ENCODE measurements at regions not wholly inside any gene's neighbourhood (a gene's known extent, or its start where the extent isn't known, plus 50 kb on each side); places are given as distances from the start of the nearest gene placed in this dataset.

DNA sequence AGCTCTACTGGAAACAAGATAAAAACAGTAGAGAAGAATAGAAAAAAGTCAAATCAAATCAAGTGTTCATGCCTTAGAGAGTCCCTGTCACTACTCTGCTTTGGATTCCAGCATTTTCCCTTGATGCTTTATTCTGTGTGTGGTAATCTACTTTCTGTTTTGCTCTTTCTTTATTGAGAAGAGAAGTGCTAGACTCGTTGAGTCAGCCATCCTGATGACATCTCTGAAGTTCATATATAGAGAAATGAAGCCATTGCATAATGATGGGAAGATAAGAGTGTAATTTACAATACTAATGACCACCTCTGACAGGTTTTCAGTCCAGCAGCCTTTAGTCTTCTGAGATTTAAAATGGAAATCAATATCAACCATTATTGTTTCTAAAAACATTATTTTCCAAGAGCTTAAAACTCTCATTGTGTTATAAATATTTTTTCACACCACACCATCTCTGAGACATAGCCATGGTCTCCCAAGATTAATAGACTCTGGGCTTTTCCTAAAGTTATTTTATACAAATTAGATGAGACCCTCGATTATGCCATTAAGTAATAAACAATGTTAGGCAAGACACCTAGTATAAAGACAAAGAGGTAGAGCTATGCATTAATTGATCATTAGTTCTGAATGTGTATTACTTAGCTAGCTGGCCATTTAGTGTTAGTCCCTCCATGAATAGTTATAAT is 679.0 kb upstream of the ACVR2A start:
- intact Hi-C loops (cut with micrococcal nuclease): no loop called here
- H3K4me1 ChIP-seq (ENCODE audit: control insufficient read depth in 1 of 2, insufficient read depth in 2 of 2, low read length in 2 of 2): no peaks in the 10 kb centered on the region
- no peaks in the 10 kb centered on the region for H3K79me2 ChIP-seq (ENCODE audit: insufficient read depth, low read length)
- H4K20me1 ChIP-seq (ENCODE audit: insufficient read depth): no peaks in the 10 kb centered on the region
- ChIA-PET CTCF (no interaction called here), POLR2A (no interaction called here), RAD21 (ENCODE audit: low non-redundant PET in 1 of 2, low total read pairs in 2 of 2, uncharacterized antibody in 2 of 2, unreplicated experiment in 2 of 2) (no interaction called here)
- H3K9ac ChIP-seq (ENCODE audit: low read length): no peak overlapping the region
- no peak overlapping the region for H2AFZ ChIP-seq (ENCODE audit: low read depth, low read length, poor library complexity, severe bottlenecking)
- BruUV-seq (replicated peaks): no TSS peak
- no peak for TF ChIP-seq ELF1 (IDR thresholded peaks at IDR 0.05; ENCODE audit: borderline replicate concordance, low read depth)
- TF ChIP-seq MAX (IDR thresholded peaks at IDR 0.05): no peak
- TF ChIP-seq SP1 (IDR thresholded peaks at IDR 0.05; ENCODE audit: low read depth): no peak
- TF ChIP-seq, protein P1, sequence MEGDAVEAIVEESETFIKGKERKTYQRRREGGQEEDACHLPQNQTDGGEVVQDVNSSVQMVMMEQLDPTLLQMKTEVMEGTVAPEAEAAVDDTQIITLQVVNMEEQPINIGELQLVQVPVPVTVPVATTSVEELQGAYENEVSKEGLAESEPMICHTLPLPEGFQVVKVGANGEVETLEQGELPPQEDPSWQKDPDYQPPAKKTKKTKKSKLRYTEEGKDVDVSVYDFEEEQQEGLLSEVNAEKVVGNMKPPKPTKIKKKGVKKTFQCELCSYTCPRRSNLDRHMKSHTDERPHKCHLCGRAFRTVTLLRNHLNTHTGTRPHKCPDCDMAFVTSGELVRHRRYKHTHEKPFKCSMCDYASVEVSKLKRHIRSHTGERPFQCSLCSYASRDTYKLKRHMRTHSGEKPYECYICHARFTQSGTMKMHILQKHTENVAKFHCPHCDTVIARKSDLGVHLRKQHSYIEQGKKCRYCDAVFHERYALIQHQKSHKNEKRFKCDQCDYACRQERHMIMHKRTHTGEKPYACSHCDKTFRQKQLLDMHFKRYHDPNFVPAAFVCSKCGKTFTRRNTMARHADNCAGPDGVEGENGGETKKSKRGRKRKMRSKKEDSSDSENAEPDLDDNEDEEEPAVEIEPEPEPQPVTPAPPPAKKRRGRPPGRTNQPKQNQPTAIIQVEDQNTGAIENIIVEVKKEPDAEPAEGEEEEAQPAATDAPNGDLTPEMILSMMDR (IDR thresholded peaks at IDR 0.05 in 2 of 3, conservative IDR thresholded peaks at IDR 0.05 in 1 of 3; ENCODE audit: borderline replicate concordance in 1 of 3, insufficient read depth in 1 of 3, low read depth in 2 of 3, low read length in 2 of 3): no peak
- TF ChIP-seq EZH2phosphoT487 (IDR thresholded peaks at IDR 0.05; ENCODE audit: borderline replicate concordance): no peak
- no peak for TF ChIP-seq SIN3A (IDR thresholded peaks at IDR 0.05; ENCODE audit: low read depth)
- no peak for TF ChIP-seq CBX3 (IDR thresholded peaks at IDR 0.05; ENCODE audit: low read depth)
- no peak for TF ChIP-seq POLR2AphosphoS5 (IDR thresholded peaks at IDR 0.05; ENCODE audit: low read depth, low read length)
- H3K4me3 ChIP-seq (replicated peaks in 1 of 2; ENCODE audit: low read depth in 1 of 2, low read length in 2 of 2): no peak overlapping the region
- no peak for DNase-seq (ENCODE audit: low read depth, low spot score)
- no peak for ATAC-seq
- no peaks in the 10 kb centered on the region for H3K36me3 ChIP-seq (ENCODE audit: control insufficient read depth in 1 of 2, insufficient read depth in 2 of 2, low read length in 2 of 2)
- no peaks in the 10 kb centered on the region for H3K9me2 ChIP-seq (ENCODE audit: insufficient read depth)
- no peaks in the 10 kb centered on the region for H3K27me3 ChIP-seq (ENCODE audit: insufficient read depth, low read length)
- no peak overlapping the region for H3K27ac ChIP-seq (ENCODE audit: low read depth, low read length)
- no peaks in the 10 kb centered on the region for H3K9me3 ChIP-seq (ENCODE audit: control insufficient read depth in 1 of 2, insufficient read depth in 1 of 2, low read depth in 1 of 2, low read length in 2 of 2)
- H3K4me2 ChIP-seq (ENCODE audit: low read length): no peak overlapping the region

DNA sequence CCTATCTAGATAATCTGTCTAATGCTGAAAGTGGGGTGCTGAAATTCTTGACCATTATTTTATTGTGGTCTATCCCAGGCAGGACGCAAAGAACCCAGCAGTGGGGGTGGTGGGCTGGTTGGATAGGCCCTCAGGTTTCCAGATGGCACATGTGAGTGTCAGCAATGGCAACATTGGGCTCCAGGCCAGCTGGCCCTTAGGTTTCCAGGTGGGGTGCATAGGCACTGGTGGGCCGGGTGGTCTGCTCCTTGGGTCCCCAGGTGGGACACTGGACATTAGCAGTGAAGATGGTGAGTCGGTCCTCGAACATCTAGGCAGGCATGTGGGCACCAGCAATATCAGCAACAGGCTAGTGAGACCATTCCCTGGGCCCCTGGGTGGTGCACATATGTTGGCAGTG is 680.3 kb upstream of the ACVR2A start:
- no peaks in the 10 kb centered on the region for H3K9me3 ChIP-seq (ENCODE audit: control insufficient read depth in 1 of 2, insufficient read depth in 1 of 2, low read depth in 1 of 2, low read length in 2 of 2)
- BruUV-seq (replicated peaks): no TSS peak
- H3K4me3 ChIP-seq (replicated peaks in 1 of 2; ENCODE audit: low read depth in 1 of 2, low read length in 2 of 2): no peak overlapping the region
- no peaks in the 10 kb centered on the region for H3K4me1 ChIP-seq (ENCODE audit: control insufficient read depth in 1 of 2, insufficient read depth in 2 of 2, low read length in 2 of 2)
- no peaks in the 10 kb centered on the region for H3K36me3 ChIP-seq (ENCODE audit: control insufficient read depth in 1 of 2, insufficient read depth in 2 of 2, low read length in 2 of 2)
- H4K20me1 ChIP-seq (ENCODE audit: insufficient read depth): no peaks in the 10 kb centered on the region
- H3K27ac ChIP-seq (ENCODE audit: low read depth, low read length): no peak overlapping the region
- no peaks in the 10 kb centered on the region for H3K79me2 ChIP-seq (ENCODE audit: insufficient read depth, low read length)
- DNase-seq (ENCODE audit: low read depth, low spot score) (no peak), ATAC-seq (no peak)
- H2AFZ ChIP-seq (ENCODE audit: low read depth, low read length, poor library complexity, severe bottlenecking): no peak overlapping the region
- ChIA-PET CTCF (no interaction called here), RAD21 (ENCODE audit: low non-redundant PET in 1 of 2, low total read pairs in 2 of 2, uncharacterized antibody in 2 of 2, unreplicated experiment in 2 of 2) (no interaction called here), POLR2A (no interaction called here)
- H3K9ac ChIP-seq (ENCODE audit: low read length): no peak overlapping the region
- no peaks in the 10 kb centered on the region for H3K9me2 ChIP-seq (ENCODE audit: insufficient read depth)
- H3K4me2 ChIP-seq (ENCODE audit: low read length): no peak overlapping the region
- no peaks in the 10 kb centered on the region for H3K27me3 ChIP-seq (ENCODE audit: insufficient read depth, low read length)
- intact Hi-C loops (cut with micrococcal nuclease): no loop called here
- no peak for TF ChIP-seq SIN3A (IDR thresholded peaks at IDR 0.05; ENCODE audit: low read depth)
- no peak for TF ChIP-seq ELF1 (IDR thresholded peaks at IDR 0.05; ENCODE audit: borderline replicate concordance, low read depth)
- no peak for TF ChIP-seq SRF (IDR thresholded peaks at IDR 0.05; ENCODE audit: low read depth)
- TF ChIP-seq YY1 (IDR thresholded peaks at IDR 0.05; ENCODE audit: extremely low read depth, insufficient replicate concordance, low read depth, low read length): no peak
- TF ChIP-seq REST (IDR thresholded peaks at IDR 0.05; ENCODE audit: low read depth): no peak
- TF ChIP-seq EZH2phosphoT487 (IDR thresholded peaks at IDR 0.05; ENCODE audit: borderline replicate concordance): no peak
- no peak for TF ChIP-seq ZFX (IDR thresholded peaks at IDR 0.05)
- no peak for TF ChIP-seq CBX3 (IDR thresholded peaks at IDR 0.05; ENCODE audit: low read depth)
- no peak for TF ChIP-seq TCF7L2 (IDR thresholded peaks at IDR 0.05; ENCODE audit: borderline replicate concordance, extremely low read depth, insufficient read depth, insufficient read length)
- no peak for TF ChIP-seq FOSL1 (IDR thresholded peaks at IDR 0.05; ENCODE audit: low read depth)
- no peak for TF ChIP-seq ZNF274 (IDR thresholded peaks at IDR 0.05; ENCODE audit: low read depth, low read length)
